TTC549 (cell line): ENCODE measurements at regions not wholly inside any gene's neighbourhood (a gene's known extent, or its start where the extent isn't known, plus 50 kb on each side); places are given as distances from the start of the nearest gene placed in this dataset.
"Not testable (repeated sequence)": the region's sequence is repeated elsewhere in the genome, so short reads cannot be mapped to it uniquely, and the experiment has no call there.

Experiments
- FAIRE-seq: peaks from 2 replicates; lab custom pipeline; 2012; peaks lifted over from hg19 to GRCh38; lab: Jason Lieb, UNC

DNA sequence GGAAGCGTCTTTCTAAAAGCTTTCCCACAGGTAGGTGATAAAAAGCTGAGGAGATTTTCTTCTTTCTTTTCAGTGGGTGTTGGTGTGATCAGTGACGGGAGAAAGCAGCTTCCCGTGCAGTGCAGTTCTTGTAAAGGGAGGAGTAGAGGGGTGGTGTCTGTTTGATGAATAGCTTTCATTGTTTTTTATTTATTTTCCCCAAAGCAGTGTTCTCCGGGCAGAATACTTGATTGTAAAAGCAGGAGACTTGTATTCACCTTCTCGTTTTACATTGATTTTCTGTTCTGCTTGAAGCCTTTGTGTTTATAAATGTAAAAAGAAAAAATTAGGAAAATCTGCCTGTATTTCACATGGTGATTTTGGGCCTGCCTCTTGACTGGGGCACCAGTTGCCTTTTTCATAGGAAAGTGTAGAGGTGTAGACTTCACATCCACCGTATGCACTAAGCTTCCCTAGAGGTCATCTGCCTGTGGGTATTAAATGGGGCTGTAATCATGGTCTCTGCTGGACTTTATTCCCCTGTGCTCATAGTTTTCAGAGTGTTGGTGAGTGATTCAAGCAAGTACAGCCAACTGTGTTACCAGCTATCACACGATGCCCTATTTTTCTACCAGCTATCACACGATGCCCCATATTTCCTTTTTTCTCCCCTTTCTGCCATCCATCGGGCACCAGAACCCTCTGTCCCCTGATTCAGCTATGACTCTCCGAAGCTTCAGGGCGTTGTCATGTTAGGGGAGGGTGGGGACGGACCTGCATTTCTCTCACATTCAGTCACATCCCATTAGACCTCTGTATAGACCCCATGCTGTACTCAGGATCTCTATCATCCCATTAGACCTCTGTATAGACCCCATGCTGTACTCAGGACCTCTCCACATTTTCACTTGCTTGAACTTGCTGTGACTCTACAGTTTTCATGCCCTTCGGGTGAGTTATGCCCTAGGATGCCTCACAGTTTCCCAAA lies 526.5 kb downstream of the TRIML1 start:
- FAIRE-seq: no peak

DNA sequence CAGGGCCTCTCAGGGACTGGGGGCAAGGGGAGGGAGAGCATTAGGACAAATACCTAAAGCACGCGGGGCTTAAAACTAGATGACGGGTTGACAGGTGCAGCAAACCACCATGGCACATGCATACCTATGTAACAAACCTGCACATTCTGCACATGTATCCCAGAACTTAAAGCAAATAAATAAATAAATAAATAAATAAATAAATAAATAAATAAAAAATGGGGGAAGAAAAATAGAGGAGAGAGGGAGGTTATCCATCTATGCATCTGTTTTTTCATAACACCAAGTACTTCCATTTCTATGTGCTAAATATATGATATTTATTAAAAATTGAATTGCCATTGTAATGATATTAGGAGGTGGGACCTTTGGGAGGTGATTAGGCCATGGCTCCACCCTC lies 539.5 kb downstream of the TRIML1 start:
- FAIRE-seq: not testable (repeated sequence)

GRCh38 chr4:188680004-188680666 lies 540.9 kb downstream of the TRIML1 start:
- no peak for FAIRE-seq

- no peak for FAIRE-seq
These were observed 541.4 kb downstream of the TRIML1 start for GRCh38 chr4:188680667-188681063.

GRCh38 chr4:188682321-188682720 lies 543.1 kb downstream of the TRIML1 start:
- no peak for FAIRE-seq

DNA sequence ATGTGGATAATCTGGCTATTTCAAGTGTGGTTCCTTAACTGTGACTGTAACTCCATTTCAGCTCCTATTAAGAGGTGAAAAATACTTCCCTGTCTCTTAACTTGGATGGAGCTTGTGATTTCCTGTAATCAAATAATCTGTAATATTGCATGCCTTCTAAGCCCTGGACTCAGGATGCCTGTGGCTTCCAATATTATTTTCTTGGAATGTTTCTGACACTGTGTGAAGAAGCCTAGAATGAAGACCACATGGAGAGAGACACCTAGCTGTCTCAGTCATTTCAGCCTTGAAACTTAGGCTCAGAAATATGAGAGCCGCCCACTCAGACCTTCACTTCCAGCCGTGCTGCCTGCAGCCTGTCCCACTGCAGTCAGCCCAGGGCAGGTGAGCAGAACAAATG lies 544.3 kb downstream of the TRIML1 start:
- no peak for FAIRE-seq

- FAIRE-seq: no peak
These were observed 549.7 kb downstream of the TRIML1 start for GRCh38 chr4:188688956-188689355.

GRCh38 chr4:188691811-188692210 lies 552.6 kb downstream of the TRIML1 start:
- no peak for FAIRE-seq

- no peak for FAIRE-seq
These were observed 556.0 kb downstream of the TRIML1 start for GRCh38 chr4:188695261-188695660.

GRCh38 chr4:188697243-188697642 lies 558.0 kb downstream of the TRIML1 start:
- no peak for FAIRE-seq

DNA sequence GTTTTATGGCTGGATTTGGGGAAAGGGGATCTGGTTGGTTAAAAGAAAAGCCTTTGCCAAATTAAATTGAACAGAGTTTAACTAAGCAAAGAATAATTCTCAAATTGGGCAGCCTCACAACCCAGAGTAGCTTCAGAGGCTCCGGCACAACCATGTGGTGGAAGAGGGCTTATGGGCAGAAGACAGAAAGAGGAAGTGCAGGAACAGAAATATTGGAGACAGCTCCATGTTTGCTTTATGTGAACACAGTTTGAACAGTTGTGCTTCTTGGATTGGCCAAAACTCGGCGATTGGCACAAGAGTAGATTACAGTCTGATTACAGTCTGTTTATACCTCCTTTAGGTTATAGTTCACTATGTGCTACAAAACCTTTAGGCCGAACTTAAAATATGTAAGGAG lies 562.7 kb downstream of the TRIML1 start:
- FAIRE-seq: no peak

DNA sequence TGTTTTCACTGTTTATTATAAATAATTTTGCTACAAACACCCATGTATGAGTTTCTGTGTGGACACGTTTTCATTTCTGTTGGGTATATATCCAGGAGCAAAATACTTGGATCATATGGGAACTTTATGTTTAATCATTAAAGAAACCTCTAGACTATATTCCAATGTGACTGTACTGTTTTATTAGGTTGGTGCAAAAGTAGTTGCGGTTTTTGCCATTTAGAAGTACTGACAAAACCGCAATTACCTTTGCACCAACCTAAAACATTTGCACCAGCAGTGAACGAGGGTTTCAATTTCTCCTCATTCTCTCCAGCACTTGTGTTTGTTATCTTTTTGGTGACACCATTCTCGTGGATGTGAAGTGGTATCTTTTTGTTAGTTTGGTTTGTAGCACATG lies 565.0 kb downstream of the TRIML1 start:
- no peak for FAIRE-seq

- FAIRE-seq: no peak
These were observed 567.8 kb downstream of the TRIML1 start for GRCh38 chr4:188707036-188707435.

- FAIRE-seq: no peak
These were observed 575.3 kb downstream of the TRIML1 start for GRCh38 chr4:188714501-188714900.

DNA sequence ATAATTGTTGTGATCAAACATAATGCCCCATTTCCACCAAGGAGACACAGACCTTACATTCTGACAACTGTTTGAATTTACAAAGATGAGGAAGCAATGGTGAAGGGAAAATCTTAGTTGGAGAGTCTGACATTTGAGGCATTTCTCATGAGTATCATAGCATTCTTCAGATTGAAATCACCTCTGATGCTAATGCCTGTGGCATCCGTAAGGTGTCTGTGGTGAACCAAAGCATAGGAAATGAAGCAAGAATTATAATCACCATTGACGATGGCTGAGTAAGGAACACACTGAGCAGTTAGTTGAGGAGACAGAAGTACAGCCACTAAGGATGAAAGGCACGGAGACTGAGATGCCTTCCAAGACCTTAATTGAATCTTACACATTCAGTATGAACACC lies 575.7 kb downstream of the TRIML1 start:
- FAIRE-seq: no peak

DNA sequence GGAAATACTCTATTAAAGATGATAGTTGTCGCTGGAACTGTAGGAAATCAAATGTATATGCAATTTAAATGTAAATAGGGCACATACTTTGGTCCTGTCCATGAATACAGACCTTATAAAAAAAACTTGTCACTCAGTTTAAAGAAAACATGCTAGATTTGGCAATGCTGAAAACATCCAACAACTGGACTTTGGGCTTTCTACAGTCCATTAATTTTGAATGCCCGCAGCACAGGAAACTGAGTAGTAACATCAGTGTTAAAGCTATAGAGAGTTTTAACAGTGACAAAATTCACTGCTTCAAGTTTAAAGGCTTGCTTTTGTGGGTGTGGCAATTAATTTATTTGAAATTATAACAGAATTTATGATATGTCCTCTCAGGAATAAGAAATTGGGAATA lies 578.4 kb downstream of the TRIML1 start:
- FAIRE-seq: no peak

DNA sequence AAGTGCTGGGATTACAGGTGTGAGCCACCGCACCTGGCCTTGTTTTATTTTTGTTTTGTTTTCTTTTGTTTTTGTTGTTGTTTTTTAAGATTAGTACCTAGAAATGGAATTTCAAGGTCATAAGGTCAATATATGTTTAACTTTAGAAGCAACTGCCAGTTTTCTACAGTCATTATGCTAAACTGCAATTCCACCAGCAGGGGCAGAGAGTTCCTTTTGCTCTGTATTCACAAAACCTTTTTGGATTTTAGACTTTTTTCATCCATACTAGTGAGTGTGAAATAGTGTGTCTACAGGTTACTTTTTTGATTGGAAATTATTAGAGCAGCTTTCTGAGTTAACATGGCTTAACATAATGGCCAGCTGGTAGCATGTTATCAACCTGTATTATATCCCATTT lies 580.6 kb downstream of the TRIML1 start:
- no peak for FAIRE-seq

- FAIRE-seq: no peak
These were observed 583.7 kb downstream of the TRIML1 start for GRCh38 chr4:188722911-188723310.

DNA sequence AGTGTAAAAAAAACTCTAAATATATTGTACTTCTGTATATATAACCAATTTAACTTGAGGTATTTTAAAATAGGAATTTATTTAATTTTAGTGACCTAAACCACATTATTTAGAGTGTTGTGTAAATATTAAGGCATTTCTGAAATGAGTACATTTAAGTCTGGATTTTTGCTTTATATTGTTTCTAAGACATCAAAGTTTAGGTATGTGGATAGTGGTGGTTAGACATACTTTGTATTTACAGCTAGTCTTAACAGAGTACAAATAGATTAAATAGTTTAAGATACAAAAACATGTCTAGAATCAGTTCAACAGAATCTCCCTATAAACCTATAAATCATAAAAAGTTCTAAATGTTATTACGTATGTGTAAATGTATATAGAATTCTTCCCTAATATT lies 588.5 kb downstream of the TRIML1 start:
- no peak for FAIRE-seq

DNA sequence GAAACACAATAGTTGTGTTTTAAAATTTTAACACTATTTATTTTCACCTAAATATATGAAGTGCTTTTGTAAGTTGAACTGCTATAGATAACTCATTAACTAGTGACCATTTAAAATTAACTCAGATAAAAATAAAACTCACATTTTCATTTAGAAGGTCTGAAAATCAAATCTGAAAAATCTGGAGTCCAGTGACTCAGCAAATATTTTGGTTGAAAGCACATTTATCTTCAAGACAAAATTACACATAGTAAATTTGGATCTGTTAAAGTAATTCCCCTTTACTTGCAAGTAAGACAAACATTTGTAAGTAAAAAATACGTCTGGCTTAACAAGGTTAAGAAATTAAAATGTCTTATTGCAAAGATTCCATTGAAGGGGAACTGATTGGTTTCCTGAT lies 589.1 kb downstream of the TRIML1 start:
- FAIRE-seq: no peak

DNA sequence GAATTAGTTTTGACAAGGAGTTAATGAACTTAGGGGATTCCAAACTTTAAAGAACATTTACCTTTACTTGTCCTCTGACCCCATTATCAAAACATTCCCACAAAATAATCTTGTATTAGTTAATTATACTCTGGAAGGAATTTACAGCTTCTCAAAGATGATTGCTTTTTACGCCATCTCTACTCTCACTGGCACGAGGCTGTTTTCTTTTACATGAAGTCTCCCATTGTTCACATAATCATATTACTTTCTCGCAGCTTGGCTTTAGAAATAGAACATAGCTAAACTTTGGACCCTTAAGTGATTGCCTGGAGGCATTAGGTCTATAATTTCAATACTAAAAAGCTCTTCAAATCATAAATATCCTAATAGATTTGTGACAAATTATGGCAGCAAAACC lies 592.9 kb downstream of the TRIML1 start:
- FAIRE-seq: no peak

GRCh38 chr4:188735082-188735481 lies 595.8 kb downstream of the TRIML1 start:
- FAIRE-seq: no peak

- no peak for FAIRE-seq
These were observed 598.2 kb downstream of the TRIML1 start for GRCh38 chr4:188737251-188738002.
